K562 (cell line): ENCODE measurements at regions not wholly inside any gene's neighbourhood (a gene's known extent, or its start where the extent isn't known, plus 50 kb on each side); places are given as distances from the start of the nearest gene placed in this dataset.

Experiments
- ATAC-seq: fragments of 200-7000 bp; cut with Tn5 transposase; 3 replicates; pipeline ENCODE4 v1.9.1; 2020; ENCODE audit warnings: moderate library complexity
- BruUV-seq: library from RNA; stranded (reverse); fragments of 400-500 nt; replicated peaks from 2 replicates; lab custom pipeline; 2021; lab: Mats Ljungman, UMichigan
- CTCF ChIA-PET: fragments of 300-600 bp; formaldehyde crosslinking; extraction: SDS; loops from one replicate; lab custom pipeline; 2021; ENCODE audit warnings: low intra/inter-chr PET ratio; lab: Yijun Ruan, JAX
- POLR2A ChIA-PET: fragments of 300-600, 350-650 bp; sonication (Branson Sonifier 250); formaldehyde crosslinking; extraction: SDS; loops from one replicate; lab custom pipeline; 2021; ENCODE audit warnings: antibody characterized with exemption, inconsistent platforms; lab: Yijun Ruan, JAX
- DNase-seq, 4 experiments: peaks; one replicate each; pipeline versions ENCODE4 v3.0.0 to v3.0.0-alpha.2; 2011 to 2018; ENCODE audit warnings: low spot score in 3 of 4, mixed read lengths in 3 of 4; ENCODE audit errors: extremely low read depth in 1 of 4
- FAIRE-seq: peaks from 2 replicates; lab custom pipeline; 2011; peaks lifted over from hg19 to GRCh38; lab: Jason Lieb, UNC
- H2AFZ ChIP-seq: 2 replicates; pipeline ENCODE4 v1.6.0; 2011; ENCODE audit warnings: low read depth, low read length, control low read depth, inconsistent platforms
- H3K27ac ChIP-seq: fragments of 200-600 bp; 3 replicates; pipeline ENCODE4 v1.8.0; 2011; ENCODE audit warnings: low read depth, mild to moderate bottlenecking, control low read depth, inconsistent platforms, low read length, moderate library complexity, mixed read lengths; ENCODE audit errors: extremely low read depth
- H3K27me3 ChIP-seq, 2 experiments: fragments of 300-600 bp in 1 of 2; 2 replicates in 1 of 2; 3 replicates in 1 of 2; pipeline versions ENCODE4 v1.6.0 to v1.8.0; 2011; ENCODE audit warnings: inconsistent platforms in 2 of 2, low read length in 2 of 2, mild to moderate bottlenecking in 1 of 2, mixed read lengths in 1 of 2, moderate library complexity in 1 of 2; ENCODE audit not compliant: control insufficient read depth in 2 of 2, insufficient read depth in 2 of 2
- H3K36me3 ChIP-seq: fragments of 300-600 bp; 3 replicates; pipeline ENCODE4 v1.8.0; 2011; ENCODE audit warnings: mild to moderate bottlenecking, low read length, inconsistent platforms; ENCODE audit not compliant: control insufficient read depth, insufficient read depth
- H3K4me1 ChIP-seq, 2 experiments: fragments of 200-600 bp in 1 of 2; replicated peaks in 1 of 2; 2 replicates in 1 of 2; 3 replicates in 1 of 2; pipeline versions ENCODE4 v1.5.1 to v1.8.0; 2011; ENCODE audit warnings: inconsistent platforms in 2 of 2, low read length in 2 of 2, mild to moderate bottlenecking in 1 of 2, mixed read lengths in 1 of 2, moderate library complexity in 1 of 2; ENCODE audit not compliant: control insufficient read depth in 2 of 2, insufficient read depth in 2 of 2
- H3K4me2 ChIP-seq: 2 replicates; pipeline ENCODE4 v1.6.1; 2011; ENCODE audit warnings: low read length, control low read depth, inconsistent platforms, mixed read lengths; ENCODE audit not compliant: insufficient read depth
- H3K4me3 ChIP-seq: fragments of 200-600 bp; sonication (generic), shearing (Covaris generic); 2 replicates; pipeline ENCODE4 v1.5.1; 2016; ENCODE audit warnings: control low read depth, inconsistent platforms
- H3K79me2 ChIP-seq: fragments of 200-600 bp; 3 replicates; pipeline ENCODE4 v1.8.0; 2011; ENCODE audit warnings: low read length, inconsistent platforms; ENCODE audit not compliant: control insufficient read depth, insufficient read depth
- H3K9ac ChIP-seq, 2 experiments: 2 replicates each; pipeline versions ENCODE4 v1.6.0 to v1.6.1; 2011; ENCODE audit warnings: low read depth in 2 of 2, low read length in 2 of 2, control low read depth in 1 of 2, inconsistent platforms in 1 of 2, mild to moderate bottlenecking in 1 of 2, mixed read lengths in 1 of 2; ENCODE audit not compliant: insufficient read depth in 1 of 2
- H3K9me1 ChIP-seq: one replicate; pipeline ENCODE4 v1.6.0; 2011; ENCODE audit warnings: inconsistent platforms, mild to moderate bottlenecking, low read length, moderate library complexity; ENCODE audit not compliant: control insufficient read depth, insufficient read depth
- H3K9me3 ChIP-seq: replicated peaks from 2 replicates; pipeline ENCODE4 v1.5.1; 2011; ENCODE audit warnings: low read depth, low read length, inconsistent platforms; ENCODE audit not compliant: control insufficient read depth, insufficient read depth
- H4K20me1 ChIP-seq: replicated peaks from 2 replicates; pipeline ENCODE4 v1.6.1; 2011; ENCODE audit warnings: low read length, inconsistent platforms, mixed read lengths; ENCODE audit not compliant: control insufficient read depth, insufficient read depth
- CAMTA2 ChIP-seq: fragments of 250-450 bp; sonication (Bioruptor Pico); conservative IDR thresholded peaks from 2 replicates; pipeline ENCODE4 v1.5.1; 2022
- FOXK1 ChIP-seq: sonication (generic); formaldehyde crosslinking; IDR thresholded peaks from 2 replicates; pipeline ENCODE4 v1.8.0; 2022; ENCODE audit warnings: missing genetic modification reagents, mild to moderate bottlenecking, borderline replicate concordance
- PTBP1 ChIP-seq: fragments of 200-400 bp; formaldehyde crosslinking; IDR thresholded peaks from 2 replicates; pipeline ENCODE4 v1.6.1; 2017; ENCODE audit warnings: low read depth, low read length
- WGBS: fragments of 100-300 bp; shearing (Covaris generic); methylation state at CpG from one replicate; pipeline ENCODE4 v1.1.6; 2016; ENCODE audit warnings: low coverage, mixed read lengths; ENCODE audit not compliant: insufficient coverage; ENCODE audit errors: missing lambda C conversion rate; 5-methylcytosine and 5-hydroxymethylcytosine counted together
- in situ Hi-C: fragments of 300-500 bp; cut with MboI; formaldehyde crosslinking; loops from 4 replicates; pipeline ENCODE4 v1.15.0; 2018; ENCODE audit warnings: inconsistent platforms, mixed read lengths
- intact Hi-C: fragments of 100-400 bp; cut with micrococcal nuclease; formaldehyde crosslinking; loops from 2 replicates; pipeline ENCODE4 v1.14.2; 2022
- TF ChIP-seq, protein P1 (sequence below): IDR thresholded peaks from 3 replicates; pipeline ENCODE4 v1.6.1; 2011; ENCODE audit warnings: borderline replicate concordance, mild to moderate bottlenecking, moderate library complexity; ENCODE audit not compliant: insufficient read length; ENCODE audit errors: extremely low read depth

DNA sequence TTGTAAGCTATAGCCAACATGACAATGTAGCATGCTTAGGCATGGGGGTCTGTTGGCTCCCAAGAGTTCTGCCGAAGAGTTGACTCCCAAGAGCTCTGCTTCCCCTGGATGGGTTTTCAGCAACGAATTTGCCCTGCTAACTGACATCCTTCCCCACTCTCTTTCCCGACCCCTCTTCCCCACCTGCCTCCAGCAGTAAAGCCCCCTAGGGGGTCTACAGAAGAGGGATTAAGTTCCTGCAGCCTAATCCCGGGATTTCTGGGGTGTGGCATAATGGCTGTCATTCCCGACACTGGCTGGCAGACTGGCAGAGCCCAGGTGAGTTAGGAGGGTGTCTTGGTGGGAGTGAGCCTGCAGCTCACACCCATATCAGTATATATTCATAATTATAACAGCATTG lies 121.0 kb upstream of the ZNF184 start:
- Histone ChIP-seq H2AFZ (peak overlapping the region; percentile 79; the same call in 1 of the 2 replicates), H3K9me1 (no peaks in the 10 kb centered on the region), H3K36me3 (no peaks in the 10 kb centered on the region), H3K9me3 (no peaks in the 10 kb centered on the region), H4K20me1 (no peaks in the 10 kb centered on the region), H3K27ac (no peak overlapping the region), H3K4me1 (peaks cover 8 to 13% of the 10 kb centered on the region in 2 experiments; a peak in 4 of 5 replicates), H3K4me3 (peak overlapping the region; percentile 48), H3K27me3 (no peaks in the 10 kb centered on the region), H3K9ac (peak overlapping the region in 1 of 2 experiments; percentile 18; a peak in 1 of 4 replicates), H3K79me2 (no peaks in the 10 kb centered on the region), H3K4me2 (peak overlapping the region; percentile 88)
- FAIRE-seq (no peak), DNase-seq (no peak), ATAC-seq (no peak)
- ChIA-PET CTCF (interaction anchor here (1.7 kb wide), 1 partner anchor 159 kb away, joined by 4 read pairs; no protein-coding TSS in a partner anchor), POLR2A (interaction anchor here (0.6 to 1.9 kb wide), 13 partner anchors 11 to 411 kb away, joined by 3 to 6 read pairs (median 3); no protein-coding TSS in a partner anchor)
- TF ChIP-seq PTBP1 (no peak), FOXK1 (no peak), CAMTA2 (CRISPR knock-in tag) (0 out of 2 replicates have a peak, but pooled peaks have one; percentile 36)
- TF ChIP-seq, protein P1, sequence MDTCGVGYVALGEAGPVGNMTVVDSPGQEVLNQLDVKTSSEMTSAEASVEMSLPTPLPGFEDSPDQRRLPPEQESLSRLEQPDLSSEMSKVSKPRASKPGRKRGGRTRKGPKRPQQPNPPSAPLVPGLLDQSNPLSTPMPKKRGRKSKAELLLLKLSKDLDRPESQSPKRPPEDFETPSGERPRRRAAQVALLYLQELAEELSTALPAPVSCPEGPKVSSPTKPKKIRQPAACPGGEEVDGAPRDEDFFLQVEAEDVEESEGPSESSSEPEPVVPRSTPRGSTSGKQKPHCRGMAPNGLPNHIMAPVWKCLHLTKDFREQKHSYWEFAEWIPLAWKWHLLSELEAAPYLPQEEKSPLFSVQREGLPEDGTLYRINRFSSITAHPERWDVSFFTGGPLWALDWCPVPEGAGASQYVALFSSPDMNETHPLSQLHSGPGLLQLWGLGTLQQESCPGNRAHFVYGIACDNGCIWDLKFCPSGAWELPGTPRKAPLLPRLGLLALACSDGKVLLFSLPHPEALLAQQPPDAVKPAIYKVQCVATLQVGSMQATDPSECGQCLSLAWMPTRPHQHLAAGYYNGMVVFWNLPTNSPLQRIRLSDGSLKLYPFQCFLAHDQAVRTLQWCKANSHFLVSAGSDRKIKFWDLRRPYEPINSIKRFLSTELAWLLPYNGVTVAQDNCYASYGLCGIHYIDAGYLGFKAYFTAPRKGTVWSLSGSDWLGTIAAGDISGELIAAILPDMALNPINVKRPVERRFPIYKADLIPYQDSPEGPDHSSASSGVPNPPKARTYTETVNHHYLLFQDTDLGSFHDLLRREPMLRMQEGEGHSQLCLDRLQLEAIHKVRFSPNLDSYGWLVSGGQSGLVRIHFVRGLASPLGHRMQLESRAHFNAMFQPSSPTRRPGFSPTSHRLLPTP, result no peak
- 22% methylated on average over 5 of the region's 5 CpGs for WGBS
- BruUV-seq, result no TSS peak
- intact Hi-C loops (loop anchor here (2.0 kb wide), 4 partner anchors 41 to 159 kb away; no protein-coding TSS in a partner anchor), in situ Hi-C loops (no loop called here)
